HL-60/S4 (cell line): ENCODE measurements at regions not wholly inside any gene's neighbourhood (a gene's known extent, or its start where the extent isn't known, plus 50 kb on each side); places are given as distances from the start of the nearest gene placed in this dataset.
"Not testable (repeated sequence)": the region's sequence is repeated elsewhere in the genome, so short reads cannot be mapped to it uniquely, and the experiment has no call there.

ENCODE experiments used
- in situ Hi-C: fragments of 300-500 bp; cut with MboI; formaldehyde crosslinking; loops from 2 replicates; pipeline ENCODE4 v1.14.3; 2022; ENCODE audit warnings: low sequenced_read_pairs

- in situ Hi-C loops, result no loop called here
Measured at GRCh38 chr2:8598295-8599165, 83.3 kb upstream of the ID2 start.

- in situ Hi-C loops, result no loop called here
Measured at GRCh38 chr2:8599421-8600242, 82.2 kb upstream of the ID2 start.

- in situ Hi-C loops, result no loop called here
Measured at GRCh38 chr2:8600456-8600855, 81.4 kb upstream of the ID2 start.

GRCh38 chr2:8602809-8603208 lies 79.0 kb upstream of the ID2 start:
- in situ Hi-C loops, result no loop called here

- in situ Hi-C loops, result not testable (repeated sequence)
Measured at GRCh38 chr2:8603356-8603755, 78.5 kb upstream of the ID2 start.

GRCh38 chr2:8604262-8604661 lies 77.6 kb upstream of the ID2 start:
- in situ Hi-C loops, result no loop called here

GRCh38 chr2:8605351-8606065 lies 76.3 kb upstream of the ID2 start:
- in situ Hi-C loops, result no loop called here

- in situ Hi-C loops, result no loop called here
Measured at GRCh38 chr2:8606226-8606625, 75.6 kb upstream of the ID2 start.

GRCh38 chr2:8606649-8607550 lies 75.0 kb upstream of the ID2 start:
- in situ Hi-C loops, result no loop called here

GRCh38 chr2:8607606-8608005 lies 74.2 kb upstream of the ID2 start:
- in situ Hi-C loops, result no loop called here

- in situ Hi-C loops, result no loop called here
Measured at GRCh38 chr2:8608411-8608954, 73.4 kb upstream of the ID2 start.

GRCh38 chr2:8609357-8609811 lies 72.5 kb upstream of the ID2 start:
- in situ Hi-C loops, result no loop called here

GRCh38 chr2:8610775-8611174 lies 71.1 kb upstream of the ID2 start:
- in situ Hi-C loops, result not testable (repeated sequence)

GRCh38 chr2:8611246-8611645 lies 70.6 kb upstream of the ID2 start:
- in situ Hi-C loops, result no loop called here

- in situ Hi-C loops, result no loop called here
Measured at GRCh38 chr2:8611700-8612099, 70.2 kb upstream of the ID2 start.

- in situ Hi-C loops, result no loop called here
Measured at GRCh38 chr2:8612734-8613179, 69.1 kb upstream of the ID2 start.

GRCh38 chr2:8613207-8613999 lies 68.5 kb upstream of the ID2 start:
- in situ Hi-C loops, result not testable (repeated sequence)

GRCh38 chr2:8614646-8615045 lies 67.2 kb upstream of the ID2 start:
- in situ Hi-C loops, result no loop called here

- in situ Hi-C loops, result no loop called here
Measured at GRCh38 chr2:8615252-8615575, 66.6 kb upstream of the ID2 start.
